NCI-H524 (cell line): ENCODE measurements at regions not wholly inside any gene's neighbourhood (a gene's known extent, or its start where the extent isn't known, plus 50 kb on each side); places are given as distances from the start of the nearest gene placed in this dataset.
A peak's percentile ranks its signal among the peaks of the same experiment; 100 is the strongest.

Source experiments
- DNase-seq, 2 experiments: peaks; one replicate each; lab custom pipeline; 2025; lab: John Stamatoyannopoulos, UW

GRCh38 chr5:125390326-125390725, 643.9 kb upstream of the ZNF608 start:
- no peak for DNase-seq

GRCh38 chr5:125393221-125393815, 646.9 kb upstream of the ZNF608 start:
- DNase-seq, result no peak

GRCh38 chr5:125394661-125395280, 648.3 kb upstream of the ZNF608 start:
- DNase-seq, result no peak

GRCh38 chr5:125396462-125396861, 650.0 kb upstream of the ZNF608 start:
- no peak for DNase-seq

GRCh38 chr5:125398466-125398865, 652.0 kb upstream of the ZNF608 start:
- no peak for DNase-seq

- DNase-seq, result no peak
These were observed 653.4 kb upstream of the ZNF608 start for GRCh38 chr5:125399885-125400284.

GRCh38 chr5:125401724-125402622, 655.5 kb upstream of the ZNF608 start:
- DNase-seq, result no peak

- no peak for DNase-seq
These were observed 656.3 kb upstream of the ZNF608 start for GRCh38 chr5:125402787-125403186.

- no peak for DNase-seq
These were observed 657.6 kb upstream of the ZNF608 start for GRCh38 chr5:125404056-125404455.

- DNase-seq, result no peak
These were observed 662.2 kb upstream of the ZNF608 start for GRCh38 chr5:125408448-125409233.

GRCh38 chr5:125409234-125409860, 662.9 kb upstream of the ZNF608 start:
- DNase-seq, result no peak

- peak; percentile 68 to 86 for DNase-seq
These were observed 663.6 kb upstream of the ZNF608 start for GRCh38 chr5:125409861-125410536.

GRCh38 chr5:125410537-125411070, 664.2 kb upstream of the ZNF608 start:
- no peak for DNase-seq

GRCh38 chr5:125411071-125411743, 664.8 kb upstream of the ZNF608 start:
- peak in 1 of 2 experiments; percentile 8 for DNase-seq

- peak in 1 of 2 experiments; percentile 8 for DNase-seq
These were observed 665.5 kb upstream of the ZNF608 start for GRCh38 chr5:125411744-125412560.

GRCh38 chr5:125412561-125413495, 666.4 kb upstream of the ZNF608 start:
- DNase-seq, result peak; percentile 70 to 89

- peak in 1 of 2 experiments; percentile 24 for DNase-seq
These were observed 667.2 kb upstream of the ZNF608 start for GRCh38 chr5:125413496-125414274.
